SU-DHL-6 (cell line): ENCODE measurements at regions not wholly inside any gene's neighbourhood (a gene's known extent, or its start where the extent isn't known, plus 50 kb on each side); places are given as distances from the start of the nearest gene placed in this dataset.

Experiments
- CTCF ChIP-seq: fragments of 200-600 bp; sonication (generic); IDR thresholded peaks from one replicate; pipeline ENCODE4 v1.5.1; 2017; ENCODE audit warnings: antibody characterized with exemption, mild to moderate bottlenecking, low read length, moderate library complexity; ENCODE audit not compliant: insufficient read depth, poor library complexity, severe bottlenecking
- EZH2phosphoT487 ChIP-seq: fragments of 200-600 bp; sonication (generic), shearing (Covaris generic); conservative IDR thresholded peaks from 2 replicates; pipeline ENCODE4 v1.6.1; 2018; ENCODE audit warnings: mild to moderate bottlenecking, antibody characterized with exemption, low read length, moderate library complexity, mixed read lengths

- TF ChIP-seq CTCF (no peak), EZH2phosphoT487 (no peak)
Observed at GRCh38 chr3:154660811-154661210, 230.8 kb upstream of the GPR149 start.
